HFF-Myc (cell line): ENCODE measurements at regions not wholly inside any gene's neighbourhood (a gene's known extent, or its start where the extent isn't known, plus 50 kb on each side); places are given as distances from the start of the nearest gene placed in this dataset.

Experiments used
- DNase-seq: peaks from one replicate; pipeline ENCODE4 v3.0.0-alpha.2; 2011; ENCODE audit warnings: low read depth; ENCODE audit errors: extremely low read depth
- H3K4me3 ChIP-seq: replicated peaks from 2 replicates; pipeline ENCODE4 v1.5.1; 2011; ENCODE audit warnings: low read depth, mild to moderate bottlenecking, control low read depth, low read length
- CTCF ChIP-seq: IDR thresholded peaks from 2 replicates; pipeline ENCODE4 v1.5.1; 2012; ENCODE audit warnings: mild to moderate bottlenecking, low read depth, low read length, control low read depth; ENCODE audit errors: missing control alignments

GRCh38 chr4:123623611-123624010 lies 227.0 kb downstream of the SPRY1 start:
- no peak for DNase-seq
- TF ChIP-seq CTCF = no peak
- no peak overlapping the region for H3K4me3 ChIP-seq

DNA sequence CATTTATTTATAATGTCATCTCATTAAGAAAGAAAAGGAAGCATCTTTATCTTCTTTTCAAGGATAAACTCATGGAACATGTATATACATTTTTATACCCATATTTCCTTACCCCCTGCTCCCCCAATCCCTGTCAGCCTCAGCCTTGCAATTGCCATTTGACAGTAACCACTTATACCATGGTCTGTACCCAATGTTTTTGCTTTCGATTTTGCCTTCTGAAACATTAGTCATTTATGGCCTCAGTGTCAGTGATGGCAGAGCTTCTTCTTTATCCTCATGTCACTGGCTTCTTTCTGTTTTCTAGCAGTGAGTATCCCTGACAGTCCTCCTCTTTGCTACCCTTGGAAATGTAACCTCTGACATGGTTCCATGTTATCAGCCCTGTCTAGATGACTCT lies 228.4 kb downstream of the SPRY1 start:
- H3K4me3 ChIP-seq = no peak overlapping the region
- DNase-seq = no peak
- no peak for TF ChIP-seq CTCF

GRCh38 chr4:123628288-123628687 lies 231.7 kb downstream of the SPRY1 start:
- H3K4me3 ChIP-seq = no peak overlapping the region
- DNase-seq = no peak
- no peak for TF ChIP-seq CTCF

GRCh38 chr4:123631786-123632692 lies 235.4 kb downstream of the SPRY1 start:
- no peak for TF ChIP-seq CTCF
- DNase-seq = no peak
- H3K4me3 ChIP-seq = no peak overlapping the region

DNA sequence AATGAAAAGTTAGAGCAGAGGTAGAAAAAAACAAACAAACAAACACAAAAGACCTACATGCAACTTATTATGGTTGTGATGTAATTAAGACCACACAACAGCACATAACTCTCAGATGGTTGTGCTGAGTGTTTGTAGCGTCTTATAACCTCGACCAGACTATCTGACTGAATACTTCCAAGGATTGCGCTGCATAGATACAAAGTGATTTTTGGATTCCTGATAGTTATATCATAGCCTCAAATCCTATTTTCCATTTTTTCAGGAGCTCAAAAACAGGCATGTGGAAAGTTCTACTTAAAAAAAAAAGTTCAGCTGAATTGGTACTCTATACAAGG lies 236.1 kb downstream of the SPRY1 start:
- no peak overlapping the region for H3K4me3 ChIP-seq
- no peak for TF ChIP-seq CTCF
- DNase-seq = no peak

DNA sequence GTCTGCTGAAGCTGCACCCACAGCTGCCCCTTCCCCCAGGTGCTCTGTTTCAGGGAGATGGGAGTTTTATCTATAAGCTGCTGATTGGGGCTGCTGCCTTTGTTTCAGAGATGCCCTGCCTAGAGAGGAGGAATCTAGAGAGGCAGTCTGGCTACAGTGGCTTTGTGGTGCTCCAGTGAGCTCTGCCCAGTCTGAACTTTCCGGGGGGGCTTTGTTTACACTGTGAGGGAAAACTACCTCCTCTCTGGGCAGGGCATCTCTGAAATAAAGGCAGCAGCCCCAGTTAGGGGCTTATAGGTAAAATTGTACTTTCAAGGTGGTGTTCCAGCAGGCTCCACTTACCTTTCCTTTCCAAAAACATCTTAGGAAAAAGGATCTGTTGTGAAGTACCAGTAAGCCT lies 242.2 kb downstream of the SPRY1 start:
- TF ChIP-seq CTCF = no peak
- H3K4me3 ChIP-seq = no peak overlapping the region
- DNase-seq = no peak

- no peak for DNase-seq
- no peak for TF ChIP-seq CTCF
- H3K4me3 ChIP-seq = no peak overlapping the region
Observed at GRCh38 chr4:123640271-123640670, 243.7 kb downstream of the SPRY1 start.
